ENCODE measurements at regions not wholly inside any gene's neighbourhood (a gene's known extent, or its start where the extent isn't known, plus 50 kb on each side); places are given as distances from the start of the nearest gene placed in this dataset.

DNA sequence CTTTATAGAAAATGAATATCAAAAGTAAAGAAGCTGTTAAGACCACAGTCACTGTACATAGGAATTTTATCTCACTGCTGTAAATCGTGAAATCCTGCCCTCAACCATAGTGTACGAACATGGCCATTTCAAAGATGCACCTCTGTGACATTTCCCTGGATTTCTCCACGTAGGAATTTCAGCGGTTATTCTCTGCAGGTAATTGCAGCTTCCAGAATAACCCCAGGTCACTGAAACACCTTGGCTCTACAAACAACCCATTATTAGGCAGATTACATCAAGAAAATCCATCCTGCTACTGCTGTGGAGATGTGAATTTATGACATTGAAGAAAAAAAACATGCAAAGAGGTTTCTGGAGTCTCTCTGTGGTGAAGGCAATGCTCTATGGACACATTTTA is 196.2 kb upstream of the USP25 start:
- DNase-seq (no peak), ATAC-seq (no peak)
- Histone ChIP-seq H3K4me1 (no peaks in the 10 kb centered on the region), H3K36me3 (no peaks in the 10 kb centered on the region), H3K4me3 (no peak overlapping the region), H3K9me3 (peaks cover 0 to 6% (median 0%) of the 10 kb centered on the region in 11 donors), H3K27ac (no peak overlapping the region), H3K27me3 (peaks cover 0 to 10% (median 0%) of the 10 kb centered on the region in 7 donors)
- TF ChIP-seq CTCF (IDR thresholded peaks at IDR 0.05), result no peak
- 78 to 85% methylated on average over 4 of the region's 4 CpGs for WGBS, 2 donors
- intact Hi-C loops (cut with DNase I), result no loop called here

DNA sequence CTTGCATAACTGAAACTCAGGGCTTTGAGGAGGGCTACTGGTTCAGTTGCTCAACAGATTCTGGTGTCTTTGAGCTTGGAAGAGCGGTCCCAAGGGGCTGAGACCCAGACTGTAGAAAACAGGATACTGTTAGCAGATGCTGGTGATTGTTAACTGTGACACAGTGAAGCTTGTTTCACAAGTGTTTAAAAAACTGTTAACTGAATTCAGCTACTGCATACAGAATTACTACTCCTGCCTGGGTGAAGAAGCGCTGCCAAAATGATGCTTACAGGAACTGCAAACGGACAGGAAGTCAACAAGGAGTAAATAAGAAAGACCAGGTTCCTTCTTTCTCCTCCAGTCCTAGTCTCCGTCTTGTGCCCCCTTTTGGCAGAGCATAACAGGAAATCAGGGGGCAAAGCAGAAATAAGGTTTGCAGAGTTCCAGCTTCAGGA is 195.3 kb upstream of the USP25 start:
- WGBS, 2 donors, result 63 to 67% methylated on average over 4 of the region's 4 CpGs
- H3K9me3 ChIP-seq, result peaks cover 0 to 6% (median 0%) of the 10 kb centered on the region in 11 donors
- H3K4me3 ChIP-seq, result no peak overlapping the region
- DNase-seq, result no peak
- no peak overlapping the region for H3K27ac ChIP-seq
- peaks cover 0 to 10% (median 3%) of the 10 kb centered on the region in 7 donors for H3K27me3 ChIP-seq
- no peaks in the 10 kb centered on the region for H3K4me1 ChIP-seq
- intact Hi-C loops (cut with DNase I), result no loop called here
- H3K36me3 ChIP-seq, result no peaks in the 10 kb centered on the region
- TF ChIP-seq CTCF (IDR thresholded peaks at IDR 0.05), result no peak
- no peak for ATAC-seq

- WGBS, 2 donors, result 66 to 69% methylated on average over 2 of the region's 2 CpGs
- peaks cover 0 to 6% (median 3%) of the 10 kb centered on the region in 7 donors for H3K27me3 ChIP-seq
- no peak overlapping the region for H3K4me3 ChIP-seq
- H3K9me3 ChIP-seq, result no peaks in the 10 kb centered on the region
- no peak for TF ChIP-seq CTCF (IDR thresholded peaks at IDR 0.05)
- no peak for DNase-seq
- no peaks in the 10 kb centered on the region for H3K4me1 ChIP-seq
- H3K36me3 ChIP-seq, result no peaks in the 10 kb centered on the region
- intact Hi-C loops (cut with DNase I), result no loop called here
- no peak overlapping the region for H3K27ac ChIP-seq
- ATAC-seq, result no peak
Observed at GRCh38 chr21:15539376-15539775, 190.4 kb upstream of the USP25 start.

DNA sequence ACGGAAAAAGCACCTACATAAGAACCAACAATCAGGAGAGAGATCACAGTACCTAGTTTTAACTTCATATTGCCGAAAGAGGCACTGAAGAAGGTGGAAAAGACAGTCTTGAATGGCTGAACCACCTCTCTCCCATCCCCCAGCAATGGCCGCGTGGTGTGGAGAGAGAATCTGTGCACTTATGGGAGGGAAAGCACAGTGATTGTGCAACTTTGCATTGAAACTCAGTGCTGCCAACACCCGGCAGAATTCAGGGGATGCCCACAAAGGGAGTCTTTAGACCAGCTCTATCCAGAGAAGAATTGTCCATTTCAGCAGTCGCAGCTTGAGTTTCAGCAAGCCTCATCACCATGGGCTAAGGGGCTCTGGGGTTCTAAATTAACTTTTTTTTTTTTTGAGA is 186.3 kb upstream of the USP25 start:
- TF ChIP-seq CTCF (IDR thresholded peaks at IDR 0.05), result no peak
- WGBS, 2 donors, result 65 to 73% methylated on average over 6 of the region's 6 CpGs
- intact Hi-C loops (cut with DNase I), result no loop called here

More for the DNA sequence above, 186.3 kb upstream of the USP25 start:
- Histone ChIP-seq H3K36me3 (no peaks in the 10 kb centered on the region), H3K27ac (no peak overlapping the region), H3K9me3 (no peaks in the 10 kb centered on the region), H3K27me3 (peaks cover 0 to 6% (median 0%) of the 10 kb centered on the region in 7 donors), H3K4me3 (no peak overlapping the region), H3K4me1 (no peaks in the 10 kb centered on the region)
- ATAC-seq, result no peak
- DNase-seq, result no peak
